ENCODE measurements at regions not wholly inside any gene's neighbourhood (a gene's known extent, or its start where the extent isn't known, plus 50 kb on each side); places are given as distances from the start of the nearest gene placed in this dataset.

GRCh38 chr9:108073823-108074222 lies 584.3 kb upstream of the KLF4 start:
- no peak overlapping the region for H3K4me3 ChIP-seq (ENCODE audit: low read length)
- H3K36me3 ChIP-seq (ENCODE audit: control insufficient read depth, low read length), result no peaks in the 10 kb centered on the region
- no peaks in the 10 kb centered on the region for H4K20me1 ChIP-seq (ENCODE audit: control insufficient read depth, insufficient read depth, low read depth, low read length)
- no peak for TF ChIP-seq EZH2phosphoT487 (IDR thresholded peaks at IDR 0.05; ENCODE audit: borderline replicate concordance, low read length)
- no peak for TF ChIP-seq CTCF (IDR thresholded peaks at IDR 0.05; ENCODE audit: low read depth, low read length, poor library complexity, severe bottlenecking)
- H3F3A ChIP-seq (ENCODE audit: control insufficient read depth, insufficient read depth), result no peaks in the 10 kb centered on the region
- H3K4me1 ChIP-seq (ENCODE audit: control insufficient read depth, low read length), result no peaks in the 10 kb centered on the region
- no peak overlapping the region for H3K27ac ChIP-seq (ENCODE audit: low read depth, low read length)
- H3K9me2 ChIP-seq (replicated peaks; ENCODE audit: control insufficient read depth, low read length), result no peaks in the 10 kb centered on the region
- no peaks in the 10 kb centered on the region for H3K79me2 ChIP-seq (ENCODE audit: control insufficient read depth, low read length)
- H3K4me2 ChIP-seq (ENCODE audit: low read length), result no peak overlapping the region
- H3K9me3 ChIP-seq (ENCODE audit: control insufficient read depth, insufficient read depth, low read length), result no peaks in the 10 kb centered on the region
- H3K27me3 ChIP-seq (ENCODE audit: control insufficient read depth, low read length), result no peaks in the 10 kb centered on the region

GRCh38 chr9:108072740-108073139 lies 583.2 kb upstream of the KLF4 start:
- Histone ChIP-seq H3K36me3 (ENCODE audit: control insufficient read depth, low read length) (no peaks in the 10 kb centered on the region), H3K9me2 (replicated peaks; ENCODE audit: control insufficient read depth, low read length) (no peaks in the 10 kb centered on the region), H3F3A (ENCODE audit: control insufficient read depth, insufficient read depth) (no peaks in the 10 kb centered on the region), H3K4me1 (ENCODE audit: control insufficient read depth, low read length) (no peaks in the 10 kb centered on the region), H3K4me3 (ENCODE audit: low read length) (no peak overlapping the region), H3K79me2 (ENCODE audit: control insufficient read depth, low read length) (no peaks in the 10 kb centered on the region), H3K4me2 (ENCODE audit: low read length) (no peak overlapping the region), H4K20me1 (ENCODE audit: control insufficient read depth, insufficient read depth, low read depth, low read length) (no peaks in the 10 kb centered on the region), H3K27me3 (ENCODE audit: control insufficient read depth, low read length) (no peaks in the 10 kb centered on the region), H3K9me3 (ENCODE audit: control insufficient read depth, insufficient read depth, low read length) (no peaks in the 10 kb centered on the region), H3K27ac (ENCODE audit: low read depth, low read length) (no peak overlapping the region)
- TF ChIP-seq CTCF (IDR thresholded peaks at IDR 0.05; ENCODE audit: low read depth, low read length, poor library complexity, severe bottlenecking), result no peak
- TF ChIP-seq EZH2phosphoT487 (IDR thresholded peaks at IDR 0.05; ENCODE audit: borderline replicate concordance, low read length), result no peak

- Histone ChIP-seq H3F3A (ENCODE audit: control insufficient read depth, insufficient read depth) (no peaks in the 10 kb centered on the region), H3K4me3 (ENCODE audit: low read length) (no peak overlapping the region), H3K36me3 (ENCODE audit: control insufficient read depth, low read length) (no peaks in the 10 kb centered on the region), H3K9me2 (replicated peaks; ENCODE audit: control insufficient read depth, low read length) (no peaks in the 10 kb centered on the region), H4K20me1 (ENCODE audit: control insufficient read depth, insufficient read depth, low read depth, low read length) (no peaks in the 10 kb centered on the region), H3K79me2 (ENCODE audit: control insufficient read depth, low read length) (no peaks in the 10 kb centered on the region), H3K4me2 (ENCODE audit: low read length) (no peak overlapping the region), H3K27me3 (ENCODE audit: control insufficient read depth, low read length) (no peaks in the 10 kb centered on the region), H3K9me3 (ENCODE audit: control insufficient read depth, insufficient read depth, low read length) (no peaks in the 10 kb centered on the region), H3K4me1 (ENCODE audit: control insufficient read depth, low read length) (no peaks in the 10 kb centered on the region), H3K27ac (ENCODE audit: low read depth, low read length) (no peak overlapping the region)
- TF ChIP-seq CTCF (IDR thresholded peaks at IDR 0.05; ENCODE audit: low read depth, low read length, poor library complexity, severe bottlenecking), result no peak
Observed at GRCh38 chr9:108070861-108071260, 581.3 kb upstream of the KLF4 start.

GRCh38 chr9:108069991-108070390 lies 580.4 kb upstream of the KLF4 start:
- H3K27ac ChIP-seq (ENCODE audit: low read depth, low read length), result no peak overlapping the region

More at GRCh38 chr9:108069991-108070390, 580.4 kb upstream of the KLF4 start:
- H3K9me2 ChIP-seq (replicated peaks; ENCODE audit: control insufficient read depth, low read length), result no peaks in the 10 kb centered on the region
- TF ChIP-seq CTCF (IDR thresholded peaks at IDR 0.05; ENCODE audit: low read depth, low read length, poor library complexity, severe bottlenecking), result no peak
- no peak for TF ChIP-seq EZH2phosphoT487 (IDR thresholded peaks at IDR 0.05; ENCODE audit: borderline replicate concordance, low read length)
- no peak overlapping the region for H3K4me2 ChIP-seq (ENCODE audit: low read length)
- no peaks in the 10 kb centered on the region for H3K9me3 ChIP-seq (ENCODE audit: control insufficient read depth, insufficient read depth, low read length)
- no peak overlapping the region for H3K4me3 ChIP-seq (ENCODE audit: low read length)
- H3K27me3 ChIP-seq (ENCODE audit: control insufficient read depth, low read length), result no peaks in the 10 kb centered on the region
- no peaks in the 10 kb centered on the region for H4K20me1 ChIP-seq (ENCODE audit: control insufficient read depth, insufficient read depth, low read depth, low read length)
- no peaks in the 10 kb centered on the region for H3K79me2 ChIP-seq (ENCODE audit: control insufficient read depth, low read length)
- no peaks in the 10 kb centered on the region for H3K36me3 ChIP-seq (ENCODE audit: control insufficient read depth, low read length)
- H3F3A ChIP-seq (ENCODE audit: control insufficient read depth, insufficient read depth), result no peaks in the 10 kb centered on the region
- no peaks in the 10 kb centered on the region for H3K4me1 ChIP-seq (ENCODE audit: control insufficient read depth, low read length)
